ENCODE measurements at regions not wholly inside any gene's neighbourhood (a gene's known extent, or its start where the extent isn't known, plus 50 kb on each side); places are given as distances from the start of the nearest gene placed in this dataset.

DNA sequence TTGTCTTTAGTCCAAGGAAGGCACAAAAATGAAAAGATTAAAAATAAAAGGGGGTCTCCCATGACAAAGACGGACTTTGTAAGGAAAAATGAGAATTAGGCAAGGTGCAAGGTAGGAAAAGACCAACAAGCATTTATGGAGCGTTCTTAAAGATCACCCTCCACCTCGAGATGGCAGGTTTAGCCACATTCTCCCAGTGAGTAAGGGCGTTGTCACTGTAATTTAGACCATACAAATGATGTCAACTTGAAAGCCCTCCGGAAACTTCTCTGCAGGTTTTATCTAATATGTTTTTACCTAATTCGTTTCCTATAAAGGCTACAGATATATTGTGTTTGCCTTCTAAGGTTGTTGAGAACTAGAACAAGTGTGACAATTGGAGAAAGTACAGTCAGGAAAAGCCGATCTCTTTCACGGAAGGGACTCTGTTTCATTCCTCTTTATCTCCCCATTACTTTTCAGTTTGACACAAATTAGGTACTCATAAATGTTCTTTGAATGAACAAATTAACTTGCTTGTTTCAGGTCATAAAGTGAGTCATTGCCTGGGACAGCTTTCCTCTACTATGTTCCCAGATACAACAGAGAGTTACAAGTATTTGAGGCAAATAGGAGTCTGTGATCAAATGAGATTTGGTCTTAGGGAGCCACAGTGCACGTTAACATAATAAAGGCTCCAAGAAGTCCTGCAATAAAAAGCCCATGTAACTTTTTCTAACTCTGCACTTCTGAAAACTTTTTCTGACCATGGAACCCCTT lies 102.6 kb upstream of the HABP2 start:
- Histone ChIP-seq H4K5ac (ENCODE audit: low read length) (no peak overlapping the region), H3K4me1 (ENCODE audit: control insufficient read depth, low read depth, low read length) (no peaks in the 10 kb centered on the region), H4K8ac (ENCODE audit: low read depth, low read length) (no peak overlapping the region), H2BK5ac (ENCODE audit: low read length) (no peak overlapping the region), H3K56ac (ENCODE audit: low read length) (no peak overlapping the region), H3K79me1 (ENCODE audit: low read length) (no peaks in the 10 kb centered on the region), H3K27ac (ENCODE audit: low read depth, low read length) (no peak overlapping the region), H2AK5ac (ENCODE audit: low read length) (no peak overlapping the region), H2BK15ac (replicated peaks; ENCODE audit: low read depth) (no peak overlapping the region), H3K27me3 (ENCODE audit: insufficient read depth, low read length, poor library complexity) (no peaks in the 10 kb centered on the region), H3K4ac (ENCODE audit: low read depth, low read length) (no peak overlapping the region), H3K9ac (ENCODE audit: low read length) (no peak overlapping the region), H3K79me2 (ENCODE audit: control insufficient read depth, insufficient read depth, low read length) (no peaks in the 10 kb centered on the region), H3K4me2 (ENCODE audit: low read length) (no peak overlapping the region), H3K18ac (ENCODE audit: low read length) (no peak overlapping the region), H3K36me3 (ENCODE audit: control insufficient read depth, insufficient read depth, low read length) (no peaks in the 10 kb centered on the region), H3K4me3 (ENCODE audit: low read length) (no peak overlapping the region), H2BK120ac (ENCODE audit: low read depth, low read length) (no peak overlapping the region), H3K23ac (ENCODE audit: low read length) (no peak overlapping the region)
- no CpG with 5 or more reads among the region's 9 CpGs for WGBS (ENCODE audit: extremely low coverage, insufficient coverage, low lambda C conversion rate)
- DNase-seq, result no peak

DNA sequence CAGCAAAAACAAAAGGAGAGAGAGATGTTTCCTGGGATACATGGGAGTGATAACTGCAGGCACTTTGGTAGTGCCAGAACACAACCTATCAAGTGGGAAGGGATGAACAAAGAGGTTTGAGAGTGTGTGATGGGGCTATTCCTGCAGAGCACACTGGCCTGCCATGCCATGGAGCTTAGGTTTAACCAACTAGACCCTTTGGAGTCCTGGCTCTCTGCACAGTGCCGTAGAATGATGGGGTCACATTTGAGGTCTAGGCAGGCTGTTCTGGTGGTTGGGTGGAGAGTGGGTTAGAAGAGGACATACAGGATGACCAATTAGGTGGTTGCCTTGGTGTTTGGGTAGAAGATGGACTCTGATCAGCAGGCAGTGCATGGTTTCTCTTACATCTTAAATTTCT lies 101.9 kb upstream of the HABP2 start:
- H3K27ac ChIP-seq (ENCODE audit: low read depth, low read length), result no peak overlapping the region
- no peak overlapping the region for H2BK120ac ChIP-seq (ENCODE audit: low read depth, low read length)
- H3K27me3 ChIP-seq (ENCODE audit: insufficient read depth, low read length, poor library complexity), result no peaks in the 10 kb centered on the region
- DNase-seq, result no peak
- no peak overlapping the region for H3K9ac ChIP-seq (ENCODE audit: low read length)
- H2AK5ac ChIP-seq (ENCODE audit: low read length), result no peak overlapping the region
- H3K4me1 ChIP-seq (ENCODE audit: control insufficient read depth, low read depth, low read length), result no peaks in the 10 kb centered on the region
- H3K79me1 ChIP-seq (ENCODE audit: low read length), result no peaks in the 10 kb centered on the region
- H3K4ac ChIP-seq (ENCODE audit: low read depth, low read length), result no peak overlapping the region
- no peak overlapping the region for H3K4me3 ChIP-seq (ENCODE audit: low read length)
- no peaks in the 10 kb centered on the region for H3K79me2 ChIP-seq (ENCODE audit: control insufficient read depth, insufficient read depth, low read length)
- H3K18ac ChIP-seq (ENCODE audit: low read length), result no peak overlapping the region
- H3K23ac ChIP-seq (ENCODE audit: low read length), result no peak overlapping the region
- no peak overlapping the region for H3K56ac ChIP-seq (ENCODE audit: low read length)
- H3K4me2 ChIP-seq (ENCODE audit: low read length), result no peak overlapping the region
- H2BK15ac ChIP-seq (replicated peaks; ENCODE audit: low read depth), result no peak overlapping the region
- no peak overlapping the region for H2BK5ac ChIP-seq (ENCODE audit: low read length)
- no peaks in the 10 kb centered on the region for H3K36me3 ChIP-seq (ENCODE audit: control insufficient read depth, insufficient read depth, low read length)
- H4K8ac ChIP-seq (ENCODE audit: low read depth, low read length), result no peak overlapping the region
- WGBS (ENCODE audit: extremely low coverage, insufficient coverage, low lambda C conversion rate), result no CpG with 5 or more reads among the region's 1 CpG
- H4K5ac ChIP-seq (ENCODE audit: low read length), result no peak overlapping the region

DNA sequence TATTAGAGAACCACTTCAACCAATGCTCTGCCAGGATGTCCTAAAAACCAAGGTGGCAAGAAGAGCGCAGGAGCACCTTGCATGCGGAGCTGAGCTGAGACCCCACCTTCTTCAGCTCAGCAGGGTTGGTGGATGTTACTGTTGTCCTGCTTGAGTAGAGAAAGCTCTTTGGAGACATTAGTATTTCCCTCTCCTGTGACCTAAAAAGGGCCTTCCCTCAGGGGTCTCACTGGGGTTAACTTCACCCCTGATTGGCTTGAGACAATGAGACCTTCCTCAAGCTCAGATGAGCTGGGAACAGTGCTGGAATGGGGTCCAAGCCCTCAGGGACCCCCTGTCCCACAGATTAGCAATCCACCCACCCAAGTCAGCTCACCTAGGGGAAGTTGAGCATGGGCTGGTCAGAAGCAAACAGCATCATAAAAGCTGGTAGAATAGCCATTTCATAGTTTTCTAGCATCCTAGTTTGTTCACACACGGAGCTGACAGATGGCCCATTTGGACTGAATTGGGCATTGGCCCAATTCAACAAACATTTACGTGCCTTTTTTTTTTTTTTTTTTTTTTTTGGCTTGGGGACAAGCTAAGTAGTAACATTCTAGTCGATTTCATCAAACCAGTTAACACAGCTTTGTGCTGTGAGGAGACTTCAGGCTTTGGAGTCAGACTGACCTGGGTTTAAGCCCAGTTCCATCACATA lies 100.6 kb upstream of the HABP2 start:
- H3K4me3 ChIP-seq (ENCODE audit: low read length), result no peak overlapping the region
- no peak overlapping the region for H4K8ac ChIP-seq (ENCODE audit: low read depth, low read length)
- H3K79me1 ChIP-seq (ENCODE audit: low read length), result no peaks in the 10 kb centered on the region
- no peak overlapping the region for H3K9ac ChIP-seq (ENCODE audit: low read length)
- H3K23ac ChIP-seq (ENCODE audit: low read length), result no peak overlapping the region
- H3K27me3 ChIP-seq (ENCODE audit: insufficient read depth, low read length, poor library complexity), result no peaks in the 10 kb centered on the region
- no peak overlapping the region for H3K27ac ChIP-seq (ENCODE audit: low read depth, low read length)
- H3K4me1 ChIP-seq (ENCODE audit: control insufficient read depth, low read depth, low read length), result no peaks in the 10 kb centered on the region
- H2BK120ac ChIP-seq (ENCODE audit: low read depth, low read length), result no peak overlapping the region
- no peak overlapping the region for H2BK5ac ChIP-seq (ENCODE audit: low read length)
- no peak overlapping the region for H3K56ac ChIP-seq (ENCODE audit: low read length)
- no peaks in the 10 kb centered on the region for H3K79me2 ChIP-seq (ENCODE audit: control insufficient read depth, insufficient read depth, low read length)
- no peak overlapping the region for H3K18ac ChIP-seq (ENCODE audit: low read length)
- no peak overlapping the region for H3K4ac ChIP-seq (ENCODE audit: low read depth, low read length)
- no peak overlapping the region for H3K4me2 ChIP-seq (ENCODE audit: low read length)
- DNase-seq, result no peak
- no peak overlapping the region for H4K5ac ChIP-seq (ENCODE audit: low read length)
- no peak overlapping the region for H2BK15ac ChIP-seq (replicated peaks; ENCODE audit: low read depth)
- no peaks in the 10 kb centered on the region for H3K36me3 ChIP-seq (ENCODE audit: control insufficient read depth, insufficient read depth, low read length)
- H2AK5ac ChIP-seq (ENCODE audit: low read length), result no peak overlapping the region
- WGBS (ENCODE audit: extremely low coverage, insufficient coverage, low lambda C conversion rate), result no CpG with 5 or more reads among the region's 5 CpGs

DNA sequence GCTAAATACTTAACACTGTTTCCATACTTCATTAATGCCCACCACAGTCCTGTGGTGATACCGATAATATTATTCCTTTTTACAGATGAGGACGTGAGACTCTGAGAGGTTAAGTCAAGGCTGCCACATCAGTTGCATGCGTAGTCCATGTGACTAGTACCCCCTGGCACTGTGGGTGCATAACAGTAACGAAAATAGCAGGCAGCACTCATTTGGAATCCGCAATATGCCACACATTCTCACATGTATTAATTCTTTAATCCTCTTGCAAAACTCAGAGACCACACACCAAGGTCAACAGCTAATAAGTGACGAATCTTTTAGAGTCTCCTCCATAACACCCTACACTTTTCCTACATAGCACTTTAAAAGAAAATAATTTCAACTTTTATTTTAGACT lies 99.5 kb upstream of the HABP2 start:
- WGBS (ENCODE audit: extremely low coverage, insufficient coverage, low lambda C conversion rate), result no CpG with 5 or more reads among the region's 6 CpGs

DNA sequence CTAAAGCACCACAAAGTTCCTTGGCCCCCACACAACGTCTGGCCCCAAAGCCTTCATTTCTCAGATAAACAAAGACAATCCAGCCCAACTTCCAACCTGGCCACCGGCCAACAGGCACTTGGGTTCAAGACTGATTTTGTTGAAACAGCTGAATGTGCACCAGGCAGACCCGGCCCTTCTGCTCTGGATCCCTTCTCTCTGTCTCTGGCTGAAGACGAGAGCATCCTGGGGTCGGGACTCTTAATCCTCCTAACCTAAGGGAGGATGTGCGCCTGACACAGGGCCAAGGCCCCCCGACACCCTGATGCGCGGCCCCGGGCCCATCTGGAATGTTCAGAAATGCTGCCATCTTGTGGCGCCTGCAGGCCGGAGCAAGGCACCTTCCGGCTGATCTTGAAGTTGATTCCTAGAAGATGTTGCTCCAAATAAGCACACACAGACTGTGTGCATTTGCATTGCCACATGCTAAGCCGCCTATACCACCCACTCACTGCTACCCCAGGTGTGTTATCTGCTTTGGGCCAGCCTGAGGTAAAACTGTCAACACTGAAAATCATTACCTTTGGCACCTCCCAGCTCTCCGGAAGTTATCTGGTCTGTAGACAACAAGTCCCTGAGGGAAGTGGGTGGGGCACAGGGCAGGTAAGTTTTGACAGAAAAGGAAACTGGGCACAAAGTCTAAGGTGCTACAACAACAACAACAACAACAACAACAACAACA lies 98.4 kb upstream of the HABP2 start:
- no peak overlapping the region for H3K4me3 ChIP-seq (ENCODE audit: low read length)
- no peak overlapping the region for H4K8ac ChIP-seq (ENCODE audit: low read depth, low read length)
- no peaks in the 10 kb centered on the region for H3K36me3 ChIP-seq (ENCODE audit: control insufficient read depth, insufficient read depth, low read length)
- no peak overlapping the region for H3K56ac ChIP-seq (ENCODE audit: low read length)
- no peak overlapping the region for H3K18ac ChIP-seq (ENCODE audit: low read length)
- H2BK5ac ChIP-seq (ENCODE audit: low read length), result no peak overlapping the region
- H3K79me1 ChIP-seq (ENCODE audit: low read length), result no peaks in the 10 kb centered on the region
- no peak overlapping the region for H3K27ac ChIP-seq (ENCODE audit: low read depth, low read length)
- peak; percentile 62 for DNase-seq
- H3K4me1 ChIP-seq (ENCODE audit: control insufficient read depth, low read depth, low read length), result no peaks in the 10 kb centered on the region
- no peak overlapping the region for H2BK15ac ChIP-seq (replicated peaks; ENCODE audit: low read depth)
- H3K27me3 ChIP-seq (ENCODE audit: insufficient read depth, low read length, poor library complexity), result no peaks in the 10 kb centered on the region
- H4K5ac ChIP-seq (ENCODE audit: low read length), result no peak overlapping the region
- no peak overlapping the region for H2AK5ac ChIP-seq (ENCODE audit: low read length)
- no peak overlapping the region for H2BK120ac ChIP-seq (ENCODE audit: low read depth, low read length)
- no peak overlapping the region for H3K23ac ChIP-seq (ENCODE audit: low read length)
- no peak overlapping the region for H3K9ac ChIP-seq (ENCODE audit: low read length)
- H3K4me2 ChIP-seq (ENCODE audit: low read length), result no peak overlapping the region
- no peaks in the 10 kb centered on the region for H3K79me2 ChIP-seq (ENCODE audit: control insufficient read depth, insufficient read depth, low read length)
- WGBS (ENCODE audit: extremely low coverage, insufficient coverage, low lambda C conversion rate), result no CpG with 5 or more reads among the region's 15 CpGs
- H3K4ac ChIP-seq (ENCODE audit: low read depth, low read length), result no peak overlapping the region

More for the DNA sequence above, 99.5 kb upstream of the HABP2 start:
- no peak overlapping the region for H2BK15ac ChIP-seq (replicated peaks; ENCODE audit: low read depth)
- H3K27me3 ChIP-seq (ENCODE audit: insufficient read depth, low read length, poor library complexity), result no peaks in the 10 kb centered on the region
- no peaks in the 10 kb centered on the region for H3K79me2 ChIP-seq (ENCODE audit: control insufficient read depth, insufficient read depth, low read length)
- no peak overlapping the region for H2BK120ac ChIP-seq (ENCODE audit: low read depth, low read length)
- no peak overlapping the region for H3K9ac ChIP-seq (ENCODE audit: low read length)
- no peak overlapping the region for H3K4ac ChIP-seq (ENCODE audit: low read depth, low read length)
- H4K8ac ChIP-seq (ENCODE audit: low read depth, low read length), result no peak overlapping the region
- no peaks in the 10 kb centered on the region for H3K36me3 ChIP-seq (ENCODE audit: control insufficient read depth, insufficient read depth, low read length)
- DNase-seq, result no peak
- no peak overlapping the region for H3K23ac ChIP-seq (ENCODE audit: low read length)
- no peak overlapping the region for H4K5ac ChIP-seq (ENCODE audit: low read length)
- H3K4me3 ChIP-seq (ENCODE audit: low read length), result no peak overlapping the region
- no peak overlapping the region for H3K4me2 ChIP-seq (ENCODE audit: low read length)
- H2AK5ac ChIP-seq (ENCODE audit: low read length), result no peak overlapping the region
- H3K27ac ChIP-seq (ENCODE audit: low read depth, low read length), result no peak overlapping the region
- H3K18ac ChIP-seq (ENCODE audit: low read length), result no peak overlapping the region
- no peak overlapping the region for H3K56ac ChIP-seq (ENCODE audit: low read length)
- H3K4me1 ChIP-seq (ENCODE audit: control insufficient read depth, low read depth, low read length), result no peaks in the 10 kb centered on the region
- no peak overlapping the region for H2BK5ac ChIP-seq (ENCODE audit: low read length)
- no peaks in the 10 kb centered on the region for H3K79me1 ChIP-seq (ENCODE audit: low read length)

Measured in mesendoderm (in vitro differentiated cells).